ENCODE measurements at regions not wholly inside any gene's neighbourhood (a gene's known extent, or its start where the extent isn't known, plus 50 kb on each side); places are given as distances from the start of the nearest gene placed in this dataset.
"Not testable (repeated sequence)": the region's sequence is repeated elsewhere in the genome, so short reads cannot be mapped to it uniquely, and the experiment has no call there.

DNA sequence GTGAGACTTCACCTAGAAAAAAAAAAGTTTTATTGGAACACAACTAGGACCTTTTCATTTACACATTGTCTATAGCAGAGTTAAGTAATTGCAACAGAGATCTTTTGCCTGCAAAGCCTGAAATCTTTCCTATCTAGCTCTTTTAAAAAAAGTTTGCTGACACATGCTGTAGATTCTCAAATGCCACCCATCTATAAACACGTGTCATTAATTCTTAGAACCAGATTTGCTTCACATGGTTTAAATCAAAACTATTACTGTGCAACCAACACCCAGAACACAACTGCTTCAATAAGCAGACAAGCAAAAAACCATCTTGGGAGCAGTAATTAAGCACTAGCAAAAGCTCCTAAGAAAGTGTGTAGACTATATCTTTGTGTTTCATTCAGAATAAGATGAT is 55.0 kb downstream of the OXSM start:
- no peak for DNase-seq

DNA sequence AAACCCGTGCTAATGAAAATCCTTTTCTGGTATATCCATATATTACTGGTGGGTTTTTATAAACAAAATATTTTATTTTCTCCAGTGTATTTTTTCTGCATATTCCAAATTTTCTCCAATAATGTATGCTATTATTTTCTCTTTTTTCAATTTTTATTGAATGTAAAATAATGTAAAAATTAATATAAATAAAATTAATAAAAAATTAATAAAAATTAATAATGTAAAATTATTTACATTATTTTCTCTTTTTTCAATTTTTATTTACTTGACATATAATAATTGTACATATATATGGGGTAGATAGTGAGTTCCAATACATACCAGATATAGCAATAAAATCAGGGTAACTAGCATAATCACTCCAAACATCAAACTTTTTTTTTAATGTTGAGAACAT is 56.4 kb downstream of the OXSM start:
- DNase-seq, result no peak

DNA sequence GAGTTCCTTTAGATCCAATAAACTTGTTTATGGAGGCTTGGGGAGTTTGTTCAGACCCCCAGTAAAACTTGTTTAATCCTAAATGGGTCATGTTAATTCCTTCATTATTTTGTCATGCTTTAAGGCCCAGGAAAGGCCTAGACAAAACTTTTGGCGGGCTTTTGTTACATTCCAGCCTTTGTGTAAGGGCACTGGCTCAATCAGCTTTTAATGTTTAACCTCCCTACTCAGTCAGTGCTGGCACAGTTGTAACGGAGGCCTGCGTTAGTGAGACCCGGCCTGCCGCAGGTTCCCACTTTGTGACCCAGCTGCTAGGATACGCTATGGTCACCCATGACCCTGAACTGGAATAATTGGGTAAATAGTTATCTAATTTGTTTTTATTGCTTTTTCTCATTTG is 59.2 kb downstream of the OXSM start:
- DNase-seq, result no peak

DNA sequence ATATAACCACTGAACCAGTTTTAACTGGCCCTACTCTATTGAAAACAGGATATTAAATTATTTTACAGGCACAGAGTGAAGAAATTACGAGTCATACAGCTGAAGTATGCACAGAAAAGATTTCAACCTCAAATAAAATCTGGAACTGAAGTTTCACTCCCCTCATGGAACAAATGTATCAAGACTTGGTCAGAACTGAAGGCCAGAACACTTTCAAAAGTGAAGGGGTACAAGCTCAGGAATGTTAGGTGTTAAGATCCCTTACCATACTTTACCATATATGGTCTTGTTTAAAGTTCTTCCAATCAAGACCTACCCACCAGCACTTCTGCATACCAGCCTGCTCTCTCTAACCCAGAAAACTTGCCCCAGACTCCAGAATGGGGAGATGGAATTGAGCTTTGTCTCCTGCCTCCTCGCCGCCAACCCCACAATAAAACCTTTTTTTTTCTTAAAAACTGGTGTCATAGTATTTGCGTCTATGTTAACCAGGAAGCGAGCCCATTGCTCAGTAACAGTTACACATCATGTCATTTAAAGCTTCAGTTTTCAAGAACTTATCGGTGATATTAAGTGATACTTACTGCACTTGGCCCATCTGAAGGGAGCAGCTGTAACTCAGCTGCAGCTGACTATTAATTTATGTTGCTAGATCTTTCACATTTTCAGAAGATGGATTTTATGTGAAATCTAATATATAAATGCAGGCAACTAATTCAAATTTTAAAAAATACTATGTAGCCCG is 59.9 kb downstream of the OXSM start:
- DNase-seq, result no peak

DNA sequence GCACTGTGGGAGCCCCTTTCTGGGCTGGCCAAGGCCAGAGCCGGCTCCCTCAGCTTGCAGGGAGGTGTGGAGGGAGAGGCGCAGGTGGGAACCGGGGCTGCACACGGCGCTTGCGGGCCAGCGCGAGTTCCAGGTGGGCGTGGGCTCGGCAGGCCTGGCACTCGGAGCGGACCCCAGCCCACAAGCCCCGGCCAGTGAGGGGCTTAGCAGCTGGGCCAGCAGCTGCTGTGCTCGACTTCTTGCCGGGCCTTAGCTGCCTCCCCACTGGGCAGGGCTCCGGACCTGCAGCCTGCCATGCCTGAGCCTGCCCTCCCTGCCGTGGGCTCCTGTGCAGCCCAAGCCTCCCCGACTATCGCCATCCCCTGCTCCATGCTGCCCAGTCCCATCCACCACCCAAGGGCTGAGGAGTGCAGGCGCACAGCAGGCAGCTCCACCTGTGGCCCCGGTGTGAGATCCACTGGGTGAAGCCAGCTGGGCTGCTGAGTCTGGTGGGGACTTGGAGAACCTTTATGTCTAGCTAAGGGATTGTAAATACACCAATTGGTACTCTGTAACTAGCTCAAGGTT is 61.9 kb downstream of the OXSM start:
- DNase-seq, result not testable (repeated sequence)

DNA sequence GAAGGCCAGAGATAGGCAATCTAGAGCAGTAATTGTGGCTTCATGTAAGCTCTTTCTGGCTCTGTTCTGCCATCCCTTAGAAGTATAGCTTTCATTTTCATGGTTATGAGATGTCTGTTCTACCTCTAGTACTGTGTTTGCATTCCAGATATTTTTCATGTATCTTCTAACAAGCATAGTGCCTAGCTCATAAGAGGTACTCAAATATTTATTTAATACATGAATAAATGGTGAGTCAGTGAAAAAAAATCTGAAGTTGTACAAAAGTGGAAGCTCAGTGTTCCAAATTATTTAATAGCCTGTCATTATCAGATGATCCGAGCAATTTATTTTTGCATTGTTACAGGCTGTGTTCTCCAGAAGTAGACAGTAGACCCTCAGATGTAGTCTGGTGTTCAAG is 64.3 kb downstream of the OXSM start:
- no peak for DNase-seq

DNA sequence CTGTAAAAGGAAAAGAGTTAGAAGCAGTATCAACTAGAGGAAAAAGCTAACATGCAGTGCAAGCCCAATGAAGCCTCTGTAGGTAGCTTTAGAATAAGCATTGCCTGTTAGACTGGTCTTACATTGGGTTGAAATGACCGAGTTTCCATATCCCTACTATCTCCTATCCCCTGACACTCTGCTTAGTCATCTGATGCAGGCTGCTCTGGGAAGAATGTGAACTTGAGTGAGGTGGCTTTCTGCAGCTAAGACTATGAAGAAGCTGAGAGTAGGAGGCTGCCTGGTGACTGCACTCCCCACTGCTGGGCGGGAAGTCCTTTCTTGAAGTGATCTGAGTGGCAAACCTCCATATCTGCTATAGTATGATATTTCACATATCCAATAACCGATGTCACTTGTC is 64.7 kb downstream of the OXSM start:
- DNase-seq, result no peak

DNA sequence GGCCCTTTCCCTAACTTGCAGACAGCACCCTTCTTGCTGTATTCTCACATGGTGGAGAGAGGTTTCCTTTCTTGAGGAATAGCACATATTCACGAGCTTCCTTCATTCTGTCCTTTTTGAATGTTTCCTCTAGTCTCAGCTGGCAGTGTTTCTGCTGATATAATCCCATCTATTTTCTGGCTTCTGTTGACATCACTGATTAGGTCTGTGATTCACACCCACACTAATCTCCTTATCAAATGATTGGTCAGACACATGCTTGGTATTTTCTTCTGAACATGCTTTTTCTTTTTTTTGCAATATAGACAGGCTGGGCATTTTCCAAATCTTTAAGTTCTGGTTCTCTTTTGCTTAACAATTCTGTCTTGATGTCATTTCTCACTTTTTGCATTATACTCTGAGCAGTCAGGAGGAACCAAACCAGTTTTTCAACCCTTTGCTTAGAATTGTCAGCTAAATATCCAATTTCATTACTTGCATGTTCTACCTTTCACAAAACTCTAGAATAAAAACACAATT is 65.4 kb downstream of the OXSM start:
- DNase-seq, result no peak

DNA sequence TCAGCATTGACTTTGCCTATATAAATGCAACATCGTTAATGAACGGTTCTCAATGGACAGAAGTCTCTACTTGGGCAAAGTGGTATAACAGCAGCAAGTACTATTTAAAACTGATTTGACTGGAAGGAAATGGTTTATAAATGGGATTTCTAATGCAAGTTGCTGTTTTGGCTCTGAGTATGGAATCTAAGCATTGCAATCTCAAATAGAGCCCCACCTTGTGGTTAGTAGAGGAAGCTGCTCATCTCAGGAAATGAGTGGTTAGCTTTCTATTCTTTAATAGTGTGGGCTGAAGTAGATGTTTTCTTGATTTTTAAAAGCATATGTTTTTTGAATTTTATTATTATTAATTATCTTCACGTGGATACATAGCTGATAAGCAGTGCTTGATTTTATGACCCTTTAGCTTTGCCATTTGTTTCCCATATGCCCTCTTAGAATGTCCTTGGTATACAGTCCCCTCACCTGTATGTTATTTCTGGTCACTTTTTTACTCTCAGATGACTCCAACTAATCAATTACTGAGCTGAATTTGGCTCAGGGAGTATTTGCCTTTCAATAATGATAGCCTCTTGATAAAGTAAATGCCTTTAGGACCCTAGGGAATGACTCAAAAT is 67.1 kb downstream of the OXSM start:
- no peak for DNase-seq

DNA sequence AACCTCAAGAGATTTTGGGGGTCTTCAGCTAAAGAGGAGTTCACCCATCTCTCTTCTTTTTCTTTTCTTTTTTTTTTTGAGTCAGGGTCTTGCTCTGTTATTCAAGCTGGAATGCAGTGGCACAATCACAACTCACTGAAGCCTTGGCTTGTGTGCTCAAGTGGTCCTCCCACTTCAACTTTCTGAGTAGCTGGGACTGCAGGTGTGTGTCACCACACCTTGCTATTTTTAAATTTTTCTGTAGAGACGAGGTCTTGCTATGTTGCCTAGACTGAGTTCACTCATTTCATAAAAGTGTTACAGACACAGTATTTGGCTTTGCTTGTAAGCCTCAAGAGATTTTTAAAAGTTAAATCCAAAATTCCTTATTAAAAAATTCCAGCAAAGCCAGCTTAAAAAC is 71.7 kb downstream of the OXSM start:
- no peak for DNase-seq

DNA sequence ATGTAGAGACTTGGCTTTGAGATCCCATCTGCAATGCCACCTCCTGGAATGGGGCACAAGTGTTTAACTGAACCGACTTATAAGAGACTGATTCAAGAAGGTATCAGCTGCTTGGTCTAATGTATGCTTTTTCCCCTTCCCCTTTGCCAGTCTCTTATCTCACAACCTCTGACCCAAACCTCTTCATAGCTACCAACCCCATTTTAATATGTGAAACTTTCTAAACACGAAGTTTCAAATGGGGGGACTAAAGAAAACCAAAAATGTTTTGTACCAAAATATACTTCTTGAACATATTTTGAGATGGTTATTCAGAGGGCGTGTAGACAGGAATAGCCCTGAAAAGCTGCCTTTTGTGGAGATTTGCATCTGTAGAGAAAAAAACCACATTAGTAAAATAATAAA is 73.1 kb downstream of the OXSM start:
- DNase-seq, result no peak

DNA sequence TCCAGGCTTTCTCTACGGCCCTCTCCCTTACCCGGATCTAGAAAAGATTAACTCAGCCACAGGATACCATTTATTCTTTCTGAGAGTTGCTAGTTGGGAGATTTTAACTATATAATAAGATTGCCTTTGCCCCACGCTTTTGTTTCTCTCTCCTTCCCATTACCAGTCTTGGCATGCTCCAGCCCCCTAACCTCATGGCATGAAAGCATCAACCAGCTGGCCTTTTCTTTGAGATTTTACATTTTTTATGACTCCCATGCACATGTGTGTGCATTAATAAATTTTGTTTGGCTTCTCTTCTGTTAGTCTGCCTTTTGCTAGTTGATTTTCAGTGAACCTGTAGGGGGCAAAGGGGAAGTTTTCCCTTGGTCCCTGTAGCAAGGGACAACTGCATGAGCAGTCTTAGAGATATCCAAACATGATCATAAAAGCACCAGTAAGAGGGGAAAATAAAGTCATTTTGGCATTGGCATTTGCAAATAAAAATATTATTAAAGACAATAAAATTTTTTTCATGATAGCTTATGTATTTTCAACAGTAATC is 73.6 kb downstream of the OXSM start:
- no peak for DNase-seq

DNA sequence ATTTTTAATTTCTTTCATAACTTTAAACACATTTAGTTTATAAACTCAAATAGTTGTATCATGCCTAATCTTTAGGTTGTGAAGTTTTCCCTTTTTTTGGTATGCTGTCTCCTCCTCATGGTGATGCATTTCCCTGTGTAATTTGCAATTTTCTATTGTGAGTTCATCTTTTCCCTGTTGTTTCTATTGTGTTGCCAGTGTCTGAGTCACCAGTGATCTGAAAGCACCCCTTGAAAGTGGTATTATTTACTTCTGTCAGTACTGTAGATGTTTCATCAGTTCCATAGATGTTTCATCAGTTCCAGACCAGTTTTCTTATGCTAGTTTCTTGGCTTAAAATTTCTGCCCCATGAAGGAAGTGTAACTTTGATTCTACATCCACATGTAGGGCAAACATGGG is 80.6 kb downstream of the OXSM start:
- no peak for DNase-seq

DNA sequence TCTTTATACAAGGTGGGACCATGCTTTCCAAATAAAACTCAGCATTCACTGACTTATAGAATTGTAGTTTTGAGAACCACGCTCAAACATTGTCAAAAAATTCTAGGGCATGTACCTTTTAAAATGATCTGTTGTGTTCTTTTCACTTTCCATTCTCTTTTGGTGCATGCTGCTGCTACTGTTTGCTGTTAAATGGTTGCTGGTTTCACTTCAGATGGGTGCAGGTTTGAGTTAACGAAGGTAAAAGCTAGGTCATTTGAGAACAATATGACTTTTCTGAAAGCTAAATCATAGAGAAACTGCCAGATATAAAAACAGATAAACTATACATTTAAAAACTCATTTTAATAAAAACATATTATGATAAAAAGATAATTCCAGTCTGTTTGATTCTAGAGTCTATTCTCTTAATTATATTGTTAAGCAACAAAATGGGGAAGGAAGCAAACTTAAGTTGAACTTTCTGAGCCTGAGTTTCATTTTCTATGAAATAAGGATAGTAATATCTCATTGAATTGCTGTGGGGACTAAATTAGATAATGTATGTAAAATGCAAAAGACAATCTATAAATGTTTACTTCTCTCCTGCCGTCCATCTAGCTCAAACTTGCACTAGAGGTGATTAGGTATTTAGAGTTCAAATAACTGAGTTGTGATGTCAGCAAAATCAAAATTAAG is 82.4 kb downstream of the OXSM start:
- DNase-seq, result no peak

DNA sequence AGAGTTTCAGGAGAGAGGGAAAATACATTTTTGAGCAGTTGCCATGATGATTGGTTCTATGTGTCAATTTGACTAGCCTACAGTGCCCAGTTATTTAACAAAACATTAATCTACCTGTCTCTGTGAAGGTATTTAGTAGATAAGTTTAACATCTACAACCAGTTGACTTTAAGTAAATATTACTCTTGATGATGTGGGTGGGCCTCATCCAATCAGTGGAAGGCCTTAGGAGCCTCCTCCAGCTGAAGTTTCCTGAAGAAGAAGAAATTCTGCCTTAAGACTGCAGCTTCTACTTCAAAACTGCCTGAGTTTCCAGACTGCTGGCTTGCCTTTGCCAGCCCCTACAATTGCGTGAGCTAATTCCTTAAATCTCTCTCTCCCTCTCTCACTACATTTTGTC is 93.6 kb downstream of the OXSM start:
- no peak for DNase-seq

DNA sequence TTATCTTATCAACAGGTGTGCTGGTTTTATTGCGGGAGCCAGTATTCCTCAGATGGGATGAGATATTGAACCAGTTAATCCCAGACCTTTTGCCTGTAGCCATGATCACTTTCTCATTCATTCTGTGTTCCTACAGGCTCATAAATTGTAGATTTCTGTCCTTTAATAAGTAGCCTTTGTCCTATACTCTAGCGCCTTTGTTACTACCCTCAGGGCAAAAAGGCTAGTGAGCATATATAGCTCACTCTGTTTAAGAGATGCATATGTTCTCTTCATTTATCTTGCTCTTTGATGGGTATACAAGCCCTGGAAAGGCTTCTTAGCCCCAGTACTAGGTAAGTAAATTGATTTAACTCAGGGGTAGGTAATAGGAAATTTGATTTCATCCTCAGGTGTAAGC is 95.1 kb downstream of the OXSM start:
- DNase-seq, result no peak

DNA sequence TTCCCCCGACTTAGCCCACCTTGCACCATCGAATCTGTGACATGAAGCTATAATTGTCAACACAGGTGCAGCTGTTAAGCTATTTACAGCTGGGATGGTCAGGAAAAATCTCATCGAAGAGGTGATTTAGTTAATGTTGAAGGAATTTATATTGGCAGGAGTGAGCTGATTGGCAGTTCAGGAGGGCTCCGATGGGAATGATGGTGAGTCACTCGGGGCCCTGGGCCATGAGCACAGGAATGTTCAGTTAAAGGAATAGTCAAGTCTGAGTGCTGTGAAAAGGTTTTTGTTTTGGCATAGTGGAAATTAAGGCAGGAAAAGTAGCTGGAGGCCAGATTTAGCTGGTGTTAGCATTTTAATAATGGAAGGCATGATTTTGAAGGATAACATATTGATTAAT is 95.7 kb downstream of the OXSM start:
- DNase-seq, result no peak

DNA sequence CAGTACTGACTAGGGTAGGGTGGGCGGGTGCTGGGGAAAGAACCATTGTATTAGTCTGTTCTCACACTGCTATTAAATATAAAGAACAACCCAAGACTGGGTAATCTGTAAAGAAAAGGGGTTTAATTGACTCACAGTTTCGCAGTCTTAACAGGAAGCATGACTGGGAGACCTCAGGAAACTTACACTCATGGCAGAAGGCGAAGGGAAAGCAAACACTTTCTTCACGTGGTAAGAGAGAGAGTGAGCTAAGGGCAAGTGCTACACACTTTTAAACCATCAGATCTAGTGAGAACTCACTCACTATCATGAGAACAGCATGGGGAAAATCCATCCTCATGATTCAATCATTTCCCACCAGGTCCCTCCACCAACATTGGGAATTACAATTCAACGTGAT is 98.0 kb downstream of the OXSM start:
- no peak for DNase-seq

DNA sequence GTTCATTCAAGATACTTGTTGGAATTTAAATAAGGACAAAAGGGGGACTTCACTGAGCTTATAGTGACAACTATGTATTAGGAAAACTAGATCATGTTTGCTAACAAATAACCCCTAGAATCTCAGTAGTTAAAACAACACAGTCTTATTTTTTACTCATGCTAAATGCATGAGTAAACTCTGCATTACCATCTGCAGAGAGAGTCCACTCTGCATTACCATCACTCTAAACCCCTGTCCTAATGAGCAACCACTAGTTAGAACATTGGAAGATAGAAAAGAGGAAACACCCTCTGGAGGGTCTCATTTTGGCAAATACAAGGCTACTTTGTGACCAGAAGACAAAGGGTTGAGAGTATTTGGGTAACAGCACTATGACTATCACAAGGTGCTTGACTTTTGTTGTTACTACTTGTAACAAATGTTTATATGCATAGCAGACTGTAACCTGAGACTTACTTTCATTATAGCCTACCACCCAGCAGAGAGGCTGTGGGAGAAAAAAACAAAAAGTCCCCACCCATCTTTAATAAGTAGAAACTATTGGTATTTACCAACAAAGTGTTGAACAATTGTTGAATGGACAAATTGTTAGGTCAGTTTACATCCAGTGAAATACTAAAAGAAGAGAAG is 99.1 kb downstream of the OXSM start:
- no peak for DNase-seq

DNA sequence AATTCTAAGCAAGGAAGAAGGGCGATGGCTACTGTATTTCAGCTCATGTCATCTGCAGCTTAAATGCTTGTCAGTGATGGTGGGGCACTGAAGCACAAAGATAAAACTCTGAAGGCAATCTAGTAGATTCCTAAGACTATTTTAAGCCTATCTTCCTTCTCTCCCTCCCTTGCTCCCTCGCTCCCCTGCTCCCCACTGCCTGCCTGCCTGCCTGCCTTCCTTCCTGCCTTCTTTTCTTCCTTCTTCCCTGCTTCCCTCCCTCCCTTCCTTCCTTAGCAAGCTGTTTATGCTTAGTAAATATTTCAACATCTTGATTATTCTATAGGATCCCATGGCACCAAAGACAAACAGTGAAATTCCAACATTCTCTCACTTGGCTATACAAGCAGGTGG is 99.6 kb downstream of the OXSM start:
- no peak for DNase-seq

DNA sequence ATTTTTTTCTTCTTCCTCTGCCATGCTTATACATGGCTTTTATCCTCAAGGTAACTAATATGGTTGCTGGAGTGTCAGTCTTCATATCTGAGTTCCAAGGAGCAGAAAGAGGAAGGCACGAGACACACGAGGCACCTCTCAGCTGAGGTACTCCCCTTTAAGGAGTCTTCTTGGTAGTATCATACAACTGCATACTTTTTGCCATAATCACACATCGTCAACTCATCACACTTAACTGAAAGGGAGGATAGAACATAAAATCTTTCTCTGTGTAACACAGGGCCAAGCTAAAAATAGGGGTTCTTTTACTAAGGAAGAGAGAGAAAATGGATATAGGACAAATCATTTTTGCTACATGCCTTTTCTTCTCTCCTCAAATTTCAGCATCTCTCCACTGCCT is 104.2 kb downstream of the OXSM start:
- no peak for DNase-seq

DNA sequence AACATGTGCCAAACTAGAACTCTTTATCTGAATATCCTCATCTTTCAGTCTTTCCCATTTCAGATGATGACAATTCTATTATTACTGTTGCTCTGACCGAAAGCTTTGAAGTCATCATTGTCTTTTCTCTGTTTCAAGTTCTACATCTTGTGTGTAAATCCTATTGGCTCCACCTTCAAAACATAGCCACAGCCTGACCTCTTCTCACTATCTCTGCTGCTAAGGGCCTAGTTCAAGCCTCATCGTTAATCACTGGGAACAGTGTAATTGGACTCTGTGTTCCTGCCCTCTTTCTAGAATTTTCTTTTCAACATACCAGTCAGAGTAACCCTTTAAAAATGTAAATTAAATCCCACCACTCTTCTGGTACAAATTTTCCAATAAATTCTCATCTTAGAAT is 105.1 kb downstream of the OXSM start:
- no peak for DNase-seq

DNA sequence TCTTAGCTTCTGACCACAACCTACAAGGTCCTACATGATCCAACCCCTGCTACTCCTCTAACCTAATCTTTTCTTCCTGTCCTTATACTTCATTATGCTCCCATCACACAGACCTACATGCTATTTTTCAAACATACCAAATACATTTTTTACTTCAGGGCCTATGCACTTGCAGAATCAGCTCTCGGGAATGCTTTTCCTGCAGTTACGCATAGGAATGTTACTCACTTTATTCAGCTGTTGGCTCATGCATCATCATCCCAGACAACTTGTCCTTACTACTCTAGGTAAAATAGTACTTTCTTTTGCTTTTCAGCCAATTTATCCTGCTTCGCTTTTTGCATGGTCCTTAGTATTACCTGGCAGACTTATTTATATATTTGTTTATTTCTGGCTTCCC is 105.6 kb downstream of the OXSM start:
- no peak for DNase-seq

Data from activated CD4-positive, alpha-beta T cell treated with anti-CD3 and anti-CD28 coated beads, Interleukin-2, amount 50 U/mL, for 48 hours (primary cell).